ENCODE measurements at regions not wholly inside any gene's neighbourhood (a gene's known extent, or its start where the extent isn't known, plus 50 kb on each side); places are given as distances from the start of the nearest gene placed in this dataset.

DNA sequence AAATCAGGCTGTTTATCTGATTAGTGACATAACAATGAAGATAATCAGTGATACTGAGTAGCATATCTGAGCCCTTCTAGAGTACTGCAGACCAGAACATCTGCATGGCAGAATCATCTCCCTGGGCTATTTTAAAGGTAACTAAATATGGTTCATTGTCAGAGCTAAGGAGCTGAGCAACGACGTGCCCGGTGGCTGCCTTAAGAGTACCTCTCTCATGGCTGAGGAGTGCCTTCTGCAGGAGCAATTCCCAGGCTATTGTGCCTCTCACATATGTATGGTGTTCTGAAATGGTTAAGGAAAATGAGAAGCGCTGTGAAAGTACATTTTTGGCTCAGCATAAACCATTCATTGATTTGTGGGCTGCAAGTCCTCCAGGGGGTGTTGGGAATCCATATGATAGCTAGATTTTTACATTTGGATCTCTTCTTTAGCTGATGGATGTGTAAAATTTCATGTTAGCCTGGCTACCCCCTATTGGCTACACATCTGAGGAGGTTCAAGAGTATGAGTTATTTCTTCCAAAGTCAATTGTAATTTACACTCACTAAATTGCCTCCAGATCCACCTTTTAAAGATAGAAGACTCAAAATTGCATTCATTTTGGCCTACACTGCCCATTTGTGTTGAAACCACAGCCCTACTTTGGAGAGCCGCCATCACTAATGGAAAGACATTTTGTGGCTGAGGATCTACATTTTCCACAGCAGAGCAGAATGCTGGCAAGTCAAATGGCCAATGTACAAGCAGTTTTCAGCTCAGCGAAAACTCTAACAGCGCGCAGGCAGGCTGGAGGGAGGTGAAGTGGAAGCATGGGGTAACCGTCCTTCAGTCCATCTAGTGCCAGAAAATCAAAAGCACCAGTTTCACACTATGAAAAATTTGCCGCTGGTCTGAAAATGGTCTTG, 198.0 kb downstream of the SIM1 start:
- TF ChIP-seq, protein P1, sequence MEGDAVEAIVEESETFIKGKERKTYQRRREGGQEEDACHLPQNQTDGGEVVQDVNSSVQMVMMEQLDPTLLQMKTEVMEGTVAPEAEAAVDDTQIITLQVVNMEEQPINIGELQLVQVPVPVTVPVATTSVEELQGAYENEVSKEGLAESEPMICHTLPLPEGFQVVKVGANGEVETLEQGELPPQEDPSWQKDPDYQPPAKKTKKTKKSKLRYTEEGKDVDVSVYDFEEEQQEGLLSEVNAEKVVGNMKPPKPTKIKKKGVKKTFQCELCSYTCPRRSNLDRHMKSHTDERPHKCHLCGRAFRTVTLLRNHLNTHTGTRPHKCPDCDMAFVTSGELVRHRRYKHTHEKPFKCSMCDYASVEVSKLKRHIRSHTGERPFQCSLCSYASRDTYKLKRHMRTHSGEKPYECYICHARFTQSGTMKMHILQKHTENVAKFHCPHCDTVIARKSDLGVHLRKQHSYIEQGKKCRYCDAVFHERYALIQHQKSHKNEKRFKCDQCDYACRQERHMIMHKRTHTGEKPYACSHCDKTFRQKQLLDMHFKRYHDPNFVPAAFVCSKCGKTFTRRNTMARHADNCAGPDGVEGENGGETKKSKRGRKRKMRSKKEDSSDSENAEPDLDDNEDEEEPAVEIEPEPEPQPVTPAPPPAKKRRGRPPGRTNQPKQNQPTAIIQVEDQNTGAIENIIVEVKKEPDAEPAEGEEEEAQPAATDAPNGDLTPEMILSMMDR (IDR thresholded peaks at IDR 0.05): no peak
- no peak for TF ChIP-seq POLR2A (IDR thresholded peaks at IDR 0.05)

Measured in ovary (tissue), 3 donors.